B cell (primary cell): ENCODE measurements at regions not wholly inside any gene's neighbourhood (a gene's known extent, or its start where the extent isn't known, plus 50 kb on each side); places are given as distances from the start of the nearest gene placed in this dataset.

Experiments
- ATAC-seq: fragments of 200-7000 bp; cut with Tn5 transposase; one replicate; pipeline ENCODE4 v1.10.0; 2021; ENCODE audit warnings: low read depth, mild to moderate bottlenecking, moderate number of reproducible peaks, moderate library complexity
- CTCF ChIA-PET: fragments of 350-600 bp; sonication (Branson Sonifier 250); formaldehyde crosslinking; loops from one replicate; lab custom pipeline; 2021; ENCODE audit warnings: antibody characterized with exemption, inconsistent platforms; lab: Charles Lee
- POLR2A ChIA-PET: fragments of 350-600 bp; sonication (Branson Sonifier 250); formaldehyde crosslinking; loops from one replicate; lab custom pipeline; 2021; ENCODE audit warnings: antibody characterized with exemption; lab: Charles Lee
- DNase-seq: peaks from one replicate; pipeline ENCODE4 v3.0.0; 2013
- H2AFZ ChIP-seq: 2 replicates; pipeline ENCODE4 v1.6.1; 2012; ENCODE audit warnings: mild to moderate bottlenecking, low read depth, low read length; ENCODE audit not compliant: insufficient read depth, poor library complexity, severe bottlenecking
- H3K27ac ChIP-seq, 2 donors: 1 replicate in 1 of 2; 2 replicates in 1 of 2; pipeline ENCODE4 v1.5.1; 2012 to 2013; ENCODE audit warnings: low read length in 2 of 2, mild to moderate bottlenecking in 2 of 2, moderate library complexity in 1 of 2
- H3K27me3 ChIP-seq, 4 experiments: fragments of 200-600 bp in 1 of 4; sonication (generic) in 1 of 4; replicated peaks in 1 of 4; 1 replicate in 2 of 4; 2 replicates in 2 of 4; pipeline versions ENCODE4 v1.6.1 to v1.7.0; 2013 to 2016; ENCODE audit warnings: low read length in 3 of 4, mild to moderate bottlenecking in 2 of 4, mixed read lengths in 1 of 4, moderate library complexity in 1 of 4; ENCODE audit not compliant: insufficient read depth in 4 of 4, control insufficient read depth in 3 of 4; ENCODE audit errors: control extremely low read depth in 1 of 4
- H3K36me3 ChIP-seq, 2 experiments: replicated peaks in 1 of 2; 1 replicate in 1 of 2; 2 replicates in 1 of 2; pipeline versions ENCODE4 v1.6.1 to v1.7.1; 2013; ENCODE audit warnings: low read length in 1 of 2; ENCODE audit not compliant: insufficient read depth in 2 of 2, control insufficient read depth in 1 of 2; ENCODE audit errors: control extremely low read depth in 1 of 2, extremely low read depth in 1 of 2
- H3K4me1 ChIP-seq, 2 donors: fragments of 200-600 bp in 1 of 2; sonication (generic) in 1 of 2; 1 replicate in 1 of 2; 2 replicates in 1 of 2; pipeline versions ENCODE4 v1.5.1 to v1.6.1; 2013 to 2017; ENCODE audit warnings: low read length in 2 of 2; ENCODE audit not compliant: control insufficient read depth in 2 of 2, insufficient read depth in 2 of 2
- H3K4me2 ChIP-seq: replicated peaks from 2 replicates; pipeline ENCODE3; 2012; ENCODE audit warnings: mild to moderate bottlenecking, low read depth, low read length; ENCODE audit not compliant: poor library complexity, severe bottlenecking
- H3K4me3 ChIP-seq, 5 experiments: fragments of 200-600 bp in 1 of 5; sonication (generic) in 1 of 5; 1 replicate in 3 of 5; 2 replicates in 2 of 5; pipeline versions ENCODE4 v1.5.1 to v1.7.0; 2011 to 2016; ENCODE audit warnings: low read length in 4 of 5, mild to moderate bottlenecking in 4 of 5, low read depth in 2 of 5, control low read depth in 1 of 5, moderate library complexity in 1 of 5; ENCODE audit not compliant: insufficient read depth in 1 of 5; ENCODE audit errors: control extremely low read depth in 1 of 5, extremely low read depth in 1 of 5
- H3K79me2 ChIP-seq: fragments of 200-600 bp; sonication (generic); one replicate; pipeline ENCODE4 v1.6.0; 2016; ENCODE audit warnings: low read length; ENCODE audit not compliant: control insufficient read depth, insufficient read depth
- H3K9ac ChIP-seq: fragments of 200-600 bp; sonication (generic); 2 replicates; pipeline ENCODE4 v1.6.1; 2017; ENCODE audit warnings: mild to moderate bottlenecking, low read length, moderate library complexity
- H3K9me3 ChIP-seq, 3 donors: one replicate each; pipeline versions ENCODE4 v1.6.1 to v1.7.1; 2013; ENCODE audit warnings: low read length in 2 of 3; ENCODE audit not compliant: control insufficient read depth in 2 of 3, insufficient read depth in 1 of 3; ENCODE audit errors: control extremely low read depth in 1 of 3
- H4K20me1 ChIP-seq: 2 replicates; pipeline ENCODE4 v1.6.0; 2012; ENCODE audit warnings: mild to moderate bottlenecking, low read length; ENCODE audit not compliant: insufficient read depth, control insufficient read depth, poor library complexity, severe bottlenecking
- H3K27ac Mint-ChIP-seq: one replicate; pipeline ENCODE4 v1.8.0; 2021; ENCODE audit warnings: mixed read lengths
- H3K27me3 Mint-ChIP-seq: one replicate; pipeline ENCODE4 v1.8.0; 2021; ENCODE audit warnings: mixed read lengths
- H3K4me1 Mint-ChIP-seq: one replicate; pipeline ENCODE4 v1.8.0; 2021; ENCODE audit warnings: mixed read lengths
- H3K4me3 Mint-ChIP-seq: one replicate; pipeline ENCODE4 v1.8.0; 2021; ENCODE audit warnings: mixed read lengths
- H3K9me3 Mint-ChIP-seq: one replicate; pipeline ENCODE4 v1.8.0; 2022; ENCODE audit warnings: mixed read lengths; ENCODE audit not compliant: insufficient read depth
- CTCF ChIP-seq: fragments of 200-600 bp; IDR thresholded peaks from one replicate; pipeline ENCODE4 v1.8.0; 2022; ENCODE audit warnings: antibody characterized with exemption, mild to moderate bottlenecking
- EZH2 ChIP-seq: IDR thresholded peaks from 2 replicates; pipeline ENCODE4 v1.6.1; 2012; ENCODE audit warnings: borderline replicate concordance, low read depth, mild to moderate bottlenecking, moderate library complexity, low read length; ENCODE audit not compliant: insufficient read depth, poor library complexity, severe bottlenecking
- WGBS: methylation state at CpG from one replicate; pipeline ENCODE4 v1.1.5; 2013; ENCODE audit warnings: missing lambda C conversion rate; ENCODE audit not compliant: insufficient coverage; 5-methylcytosine and 5-hydroxymethylcytosine counted together
- intact Hi-C: fragments of 100-400 bp; cut with micrococcal nuclease; formaldehyde crosslinking; loops from one replicate; pipeline ENCODE4 v1.10.0; 2022

GRCh38 chr5:31124026-31124425 is 69.5 kb upstream of the CDH6 start:
- ChIA-PET CTCF (no interaction called here), POLR2A (no interaction called here)
- no peaks in the 10 kb centered on the region for H3K4me1 Mint-ChIP-seq
- Histone ChIP-seq H3K4me2 (no peak overlapping the region), H3K4me1 (no peaks in the 10 kb centered on the region), H4K20me1 (no peaks in the 10 kb centered on the region), H3K9me3 (peaks cover 0 to 5% (median 0%) of the 10 kb centered on the region in 3 donors), H3K27me3 (no peaks in the 10 kb centered on the region), H3K4me3 (no peak overlapping the region), H3K9ac (no peak overlapping the region), H3K36me3 (no peaks in the 10 kb centered on the region), H3K79me2 (no peaks in the 10 kb centered on the region), H3K27ac (no peak overlapping the region), H2AFZ (no peak overlapping the region)
- H3K4me3 Mint-ChIP-seq = no peak overlapping the region
- H3K27me3 Mint-ChIP-seq = no peaks in the 10 kb centered on the region
- DNase-seq = no peak
- ATAC-seq = no peak
- peaks cover 3% of the 10 kb centered on the region for H3K9me3 Mint-ChIP-seq
- whole genome bisulfite sequencing = no CpG with 5 or more reads among the region's 1 CpG
- intact Hi-C loops = no loop called here
- TF ChIP-seq EZH2 (no peak), CTCF (no peak)
- H3K27ac Mint-ChIP-seq = no peak overlapping the region

GRCh38 chr5:31122998-31123951 is 70.2 kb upstream of the CDH6 start:
- Histone ChIP-seq H3K9ac (no peak overlapping the region), H3K4me2 (no peak overlapping the region), H3K4me3 (no peak overlapping the region), H3K79me2 (no peaks in the 10 kb centered on the region), H2AFZ (no peak overlapping the region), H3K27ac (no peak overlapping the region), H3K36me3 (no peaks in the 10 kb centered on the region), H3K9me3 (peaks cover 0 to 5% (median 0%) of the 10 kb centered on the region in 3 donors), H4K20me1 (no peaks in the 10 kb centered on the region), H3K27me3 (no peaks in the 10 kb centered on the region), H3K4me1 (no peaks in the 10 kb centered on the region)
- DNase-seq = no peak
- Mint-ChIP-seq H3K4me1 (no peaks in the 10 kb centered on the region), H3K4me3 (no peak overlapping the region), H3K9me3 (peaks cover 3% of the 10 kb centered on the region), H3K27ac (no peak overlapping the region), H3K27me3 (no peaks in the 10 kb centered on the region)
- 88% methylated on average over 3 of the region's 4 CpGs for WGBS
- intact Hi-C loops = no loop called here
- TF ChIP-seq EZH2 (no peak), CTCF (no peak)
- no peak for ATAC-seq
- ChIA-PET CTCF (interaction anchor here (0.6 kb wide), 1 partner anchor 21 kb away, joined by 3 read pairs; no protein-coding TSS in a partner anchor), POLR2A (no interaction called here)
